Upper lobe of right lung (tissue), 1 donor: ENCODE measurements at regions not wholly inside any gene's neighbourhood (a gene's known extent, or its start where the extent isn't known, plus 50 kb on each side); places are given as distances from the start of the nearest gene placed in this dataset.

ENCODE experiments used
- ATAC-seq: fragments of 200-7000 bp; cut with Tn5 transposase; one replicate; pipeline ENCODE4 v1.9.1; 2020; ENCODE audit warnings: mild to moderate bottlenecking, moderate library complexity
- DNase-seq: peaks from one replicate; pipeline ENCODE4 v3.0.0-alpha.2; 2020
- H3K27ac ChIP-seq: fragments of 200-600 bp; one replicate; pipeline ENCODE4 v1.8.0; 2022
- H3K27me3 ChIP-seq: fragments of 200-600 bp; one replicate; pipeline ENCODE4 v1.8.0; 2022; ENCODE audit warnings: mild to moderate bottlenecking
- H3K36me3 ChIP-seq: fragments of 200-600 bp; one replicate; pipeline ENCODE4 v1.8.0; 2022
- H3K4me1 ChIP-seq: fragments of 200-600 bp; one replicate; pipeline ENCODE4 v1.8.0; 2022
- H3K4me3 ChIP-seq: fragments of 200-600 bp; one replicate; pipeline ENCODE4 v1.8.0; 2022; ENCODE audit warnings: mild to moderate bottlenecking
- H3K9me3 ChIP-seq: fragments of 200-600 bp; one replicate; pipeline ENCODE4 v1.8.0; 2022
- intact Hi-C: fragments of 100-400 bp; cut with DNase I; formaldehyde crosslinking; loops from one replicate; pipeline ENCODE4 v1.11.0; 2022
- TF ChIP-seq, protein P1 (sequence below): fragments of 200-600 bp; IDR thresholded peaks from one replicate; pipeline ENCODE4 v1.8.0; 2022; ENCODE audit warnings: antibody characterized with exemption
- donor health status: DM: no; HTN: yes; CAD: no; lungs with severe emphysema.

DNA sequence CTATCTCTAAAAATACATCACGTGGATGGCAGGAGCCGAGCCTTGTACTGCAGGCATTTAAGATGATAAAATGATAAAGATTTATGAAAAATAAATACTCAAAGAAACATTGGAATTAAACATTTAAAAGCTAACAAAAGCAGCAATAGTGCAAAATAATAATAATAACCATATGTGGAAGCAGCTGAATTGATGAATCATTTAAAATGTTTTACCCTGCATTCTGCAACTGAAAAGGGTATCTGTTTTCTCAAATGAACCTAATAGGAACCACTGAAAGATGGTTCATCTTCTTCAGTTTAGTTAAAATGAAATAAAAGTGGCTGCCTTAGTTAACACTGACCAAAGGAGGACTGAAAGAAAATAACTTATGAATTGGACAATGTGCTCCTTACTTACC, 436.1 kb downstream of the TUSC7 start:
- Histone ChIP-seq H3K27ac (no peak overlapping the region), H3K9me3 (no peaks in the 10 kb centered on the region), H3K4me3 (no peak overlapping the region), H3K27me3 (no peaks in the 10 kb centered on the region), H3K4me1 (no peaks in the 10 kb centered on the region), H3K36me3 (no peaks in the 10 kb centered on the region)
- DNase-seq (no peak), ATAC-seq (no peak)
- intact Hi-C loops: no loop called here
- TF ChIP-seq, protein P1, sequence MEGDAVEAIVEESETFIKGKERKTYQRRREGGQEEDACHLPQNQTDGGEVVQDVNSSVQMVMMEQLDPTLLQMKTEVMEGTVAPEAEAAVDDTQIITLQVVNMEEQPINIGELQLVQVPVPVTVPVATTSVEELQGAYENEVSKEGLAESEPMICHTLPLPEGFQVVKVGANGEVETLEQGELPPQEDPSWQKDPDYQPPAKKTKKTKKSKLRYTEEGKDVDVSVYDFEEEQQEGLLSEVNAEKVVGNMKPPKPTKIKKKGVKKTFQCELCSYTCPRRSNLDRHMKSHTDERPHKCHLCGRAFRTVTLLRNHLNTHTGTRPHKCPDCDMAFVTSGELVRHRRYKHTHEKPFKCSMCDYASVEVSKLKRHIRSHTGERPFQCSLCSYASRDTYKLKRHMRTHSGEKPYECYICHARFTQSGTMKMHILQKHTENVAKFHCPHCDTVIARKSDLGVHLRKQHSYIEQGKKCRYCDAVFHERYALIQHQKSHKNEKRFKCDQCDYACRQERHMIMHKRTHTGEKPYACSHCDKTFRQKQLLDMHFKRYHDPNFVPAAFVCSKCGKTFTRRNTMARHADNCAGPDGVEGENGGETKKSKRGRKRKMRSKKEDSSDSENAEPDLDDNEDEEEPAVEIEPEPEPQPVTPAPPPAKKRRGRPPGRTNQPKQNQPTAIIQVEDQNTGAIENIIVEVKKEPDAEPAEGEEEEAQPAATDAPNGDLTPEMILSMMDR: no peak

DNA sequence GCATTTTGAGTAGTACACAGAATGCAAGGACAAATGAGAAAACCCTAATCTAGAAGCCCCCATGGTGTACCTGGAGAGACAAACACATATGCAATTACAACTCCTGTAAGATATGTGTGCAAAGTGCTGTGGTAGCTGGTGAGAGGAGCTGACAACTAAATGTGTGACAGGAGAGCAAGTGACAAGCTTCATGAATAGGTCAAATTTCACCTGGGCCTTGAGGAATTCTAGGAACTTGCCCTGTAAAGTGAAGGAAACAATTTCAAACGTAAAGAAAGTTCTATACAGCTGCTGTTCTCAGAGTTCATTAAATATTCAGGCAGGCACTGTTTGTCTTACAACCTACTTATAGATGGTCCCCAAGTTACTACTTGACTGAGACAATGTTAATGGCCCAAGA, 437.0 kb downstream of the TUSC7 start:
- intact Hi-C loops: no loop called here
- ATAC-seq (no peak), DNase-seq (no peak)
- Histone ChIP-seq H3K9me3 (no peaks in the 10 kb centered on the region), H3K4me3 (no peak overlapping the region), H3K36me3 (no peaks in the 10 kb centered on the region), H3K27me3 (no peaks in the 10 kb centered on the region), H3K27ac (no peak overlapping the region), H3K4me1 (no peaks in the 10 kb centered on the region)
- TF ChIP-seq, protein P1: no peak

DNA sequence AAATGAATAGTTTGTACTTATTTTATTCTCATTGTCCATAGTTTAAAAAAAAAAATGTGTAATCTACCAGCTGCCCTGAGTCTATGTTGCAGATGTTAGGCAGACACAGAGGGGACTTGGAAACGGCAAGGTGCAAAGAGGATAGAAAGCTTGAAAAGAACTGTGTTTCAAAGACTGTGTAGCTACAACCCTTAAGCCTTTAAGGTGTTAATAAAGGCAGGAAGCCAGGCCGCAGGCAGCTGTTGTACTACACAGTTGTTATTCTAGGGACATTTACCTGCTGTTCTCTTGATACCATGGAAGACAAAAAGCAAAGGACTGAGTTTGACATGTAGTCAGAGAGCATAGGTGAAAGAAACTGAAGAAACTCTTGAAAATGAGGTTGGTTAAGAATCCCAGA, 440.0 kb downstream of the TUSC7 start:
- H3K36me3 ChIP-seq: no peaks in the 10 kb centered on the region
- H3K4me3 ChIP-seq: no peak overlapping the region
- TF ChIP-seq, protein P1: no peak
- no peaks in the 10 kb centered on the region for H3K9me3 ChIP-seq
- H3K27me3 ChIP-seq: no peaks in the 10 kb centered on the region
- H3K4me1 ChIP-seq: no peaks in the 10 kb centered on the region
- no peak for DNase-seq
- H3K27ac ChIP-seq: no peak overlapping the region
- intact Hi-C loops: no loop called here
- ATAC-seq: no peak

DNA sequence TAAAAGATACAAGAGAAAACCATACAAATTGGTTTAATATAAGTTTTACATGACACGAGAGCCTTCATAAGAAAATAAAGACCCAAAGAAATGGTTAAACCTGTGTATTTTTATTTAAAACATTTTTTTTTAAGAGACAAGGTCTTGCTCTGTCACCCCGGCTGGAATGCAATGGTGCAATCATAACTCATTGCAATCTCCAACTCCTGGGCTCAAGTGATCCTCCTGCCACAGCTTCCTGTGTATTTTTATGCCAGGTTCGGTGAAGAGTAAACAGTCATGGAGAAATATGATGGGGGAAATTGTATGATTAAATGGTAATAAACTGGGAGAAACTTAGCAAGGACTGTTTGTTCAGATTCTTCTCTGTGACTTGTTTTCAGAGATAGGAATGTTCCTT, 441.0 kb downstream of the TUSC7 start:
- no peaks in the 10 kb centered on the region for H3K27me3 ChIP-seq
- no peak overlapping the region for H3K27ac ChIP-seq
- ATAC-seq: peak; percentile 63
- TF ChIP-seq, protein P1: no peak
- H3K4me3 ChIP-seq: no peak overlapping the region
- H3K36me3 ChIP-seq: no peaks in the 10 kb centered on the region
- intact Hi-C loops: no loop called here
- H3K9me3 ChIP-seq: no peaks in the 10 kb centered on the region
- no peaks in the 10 kb centered on the region for H3K4me1 ChIP-seq
- DNase-seq: no peak

DNA sequence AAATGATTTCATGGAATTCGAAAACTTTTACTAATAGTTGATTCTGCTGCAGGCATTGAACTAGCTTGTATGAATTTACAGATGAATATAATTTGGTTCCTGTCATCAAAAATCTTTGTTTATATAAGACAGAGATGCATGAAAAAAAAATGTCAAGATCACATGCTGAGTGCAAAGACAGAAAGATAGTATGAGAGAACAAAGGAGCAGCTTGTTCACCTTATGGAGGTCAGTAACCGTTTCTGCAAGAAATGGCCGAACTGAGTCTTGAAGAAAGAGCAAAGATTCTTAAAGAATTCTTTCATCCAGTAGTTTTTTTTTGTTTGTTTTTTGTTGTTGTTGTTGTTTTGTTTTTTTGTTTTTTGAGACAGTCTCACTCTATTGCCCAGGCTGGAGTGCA, 450.6 kb downstream of the TUSC7 start:
- Histone ChIP-seq H3K27ac (no peak overlapping the region), H3K9me3 (no peaks in the 10 kb centered on the region), H3K36me3 (no peaks in the 10 kb centered on the region), H3K4me3 (no peak overlapping the region), H3K4me1 (no peaks in the 10 kb centered on the region), H3K27me3 (no peaks in the 10 kb centered on the region)
- no peak for DNase-seq
- intact Hi-C loops: no loop called here
- no peak for ATAC-seq
- TF ChIP-seq, protein P1: no peak

DNA sequence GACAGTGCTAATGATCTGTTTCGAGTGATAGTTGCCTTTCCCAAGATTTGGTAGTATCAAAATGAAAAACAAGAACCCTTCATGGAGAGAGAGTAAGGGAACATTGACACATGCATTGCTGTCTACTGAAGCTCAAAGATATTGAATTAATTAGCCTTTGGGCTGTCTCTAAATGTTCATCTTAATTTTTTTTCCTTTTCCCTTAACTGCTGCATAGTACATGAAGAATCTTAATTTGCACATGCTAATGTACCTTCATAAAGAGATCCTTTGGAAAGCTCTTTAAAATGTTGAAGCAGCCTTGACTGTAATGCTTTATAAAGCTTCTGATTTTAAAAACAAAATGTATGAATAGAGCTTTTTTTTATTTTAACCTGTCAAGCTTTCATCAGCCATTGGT, 452.2 kb downstream of the TUSC7 start:
- DNase-seq: no peak
- intact Hi-C loops: no loop called here
- Histone ChIP-seq H3K36me3 (no peaks in the 10 kb centered on the region), H3K9me3 (no peaks in the 10 kb centered on the region), H3K27me3 (no peaks in the 10 kb centered on the region), H3K27ac (no peak overlapping the region), H3K4me1 (no peaks in the 10 kb centered on the region), H3K4me3 (no peak overlapping the region)
- ATAC-seq: no peak
- TF ChIP-seq, protein P1: no peak
